ENCODE measurements at regions not wholly inside any gene's neighbourhood (a gene's known extent, or its start where the extent isn't known, plus 50 kb on each side); places are given as distances from the start of the nearest gene placed in this dataset.
"Not testable (repeated sequence)": the region's sequence is repeated elsewhere in the genome, so short reads cannot be mapped to it uniquely, and the experiment has no call there.

GRCh38 chr6:74899416-74899815 lies 306.4 kb downstream of the COL12A1 start:
- H3K4me3 ChIP-seq: no peak overlapping the region
- TF ChIP-seq Cebpa-rat (IDR thresholded peaks at IDR 0.05): no peak
- no peak overlapping the region for H3K27ac ChIP-seq
- H3K9ac ChIP-seq: no peak overlapping the region
- no peak overlapping the region for H3K4me2 ChIP-seq
- H3K4me1 ChIP-seq: peaks cover 7% of the 10 kb centered on the region
- H4K20me1 ChIP-seq: no peaks in the 10 kb centered on the region
- peaks cover 42% of the 10 kb centered on the region for H3K9me3 ChIP-seq
- no peaks in the 10 kb centered on the region for H3K27me3 ChIP-seq
- H3K36me3 ChIP-seq: no peaks in the 10 kb centered on the region

DNA sequence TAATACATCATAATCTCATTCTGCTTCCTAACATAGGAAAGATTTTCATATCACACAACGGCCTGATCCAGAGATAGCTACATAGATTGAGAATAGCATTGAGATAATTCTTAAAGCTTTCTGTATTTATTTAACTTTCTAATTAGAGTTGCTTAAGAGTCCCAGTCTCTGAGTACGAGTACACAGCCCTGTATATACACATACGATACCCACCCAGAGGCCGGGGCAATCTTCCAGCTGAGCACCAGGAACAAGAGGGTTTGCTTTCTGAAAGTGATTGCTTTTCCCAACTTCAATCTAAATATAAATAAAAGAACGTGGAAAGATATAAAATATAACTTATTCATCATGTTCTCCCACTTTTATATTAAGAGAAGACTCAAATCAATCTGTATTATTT lies 313.8 kb downstream of the COL12A1 start:
- no peak for TF ChIP-seq Cebpa-rat (IDR thresholded peaks at IDR 0.05)

GRCh38 chr6:74891349-74891831 lies 314.5 kb downstream of the COL12A1 start:
- Histone ChIP-seq H3K4me1 (peaks cover 12% of the 10 kb centered on the region), H3K27ac (no peak overlapping the region), H3K4me2 (no peak overlapping the region), H3K27me3 (no peaks in the 10 kb centered on the region), H4K20me1 (no peaks in the 10 kb centered on the region), H3K9ac (no peak overlapping the region), H3K9me3 (no peaks in the 10 kb centered on the region; the same call in 1 of the 2 replicates), H3K36me3 (no peaks in the 10 kb centered on the region), H3K4me3 (no peak overlapping the region)
- no peak for TF ChIP-seq Cebpa-rat (IDR thresholded peaks at IDR 0.05)

More for the DNA sequence above, 313.8 kb downstream of the COL12A1 start:
- Histone ChIP-seq H3K27me3 (no peaks in the 10 kb centered on the region), H4K20me1 (no peaks in the 10 kb centered on the region), H3K9me3 (peaks cover 2% of the 10 kb centered on the region), H3K27ac (no peak overlapping the region), H3K36me3 (no peaks in the 10 kb centered on the region), H3K9ac (no peak overlapping the region), H3K4me3 (no peak overlapping the region), H3K4me2 (no peak overlapping the region), H3K4me1 (peaks cover 12% of the 10 kb centered on the region)

- H4K20me1 ChIP-seq: no peaks in the 10 kb centered on the region
- no peak for TF ChIP-seq Cebpa-rat (IDR thresholded peaks at IDR 0.05)
- H3K9me3 ChIP-seq: no peaks in the 10 kb centered on the region
- no peak overlapping the region for H3K9ac ChIP-seq
- H3K27me3 ChIP-seq: no peaks in the 10 kb centered on the region
- no peak overlapping the region for H3K27ac ChIP-seq
- peaks cover 7% of the 10 kb centered on the region for H3K4me1 ChIP-seq
- no peaks in the 10 kb centered on the region for H3K36me3 ChIP-seq
- no peak overlapping the region for H3K4me2 ChIP-seq
- H3K4me3 ChIP-seq: no peak overlapping the region
Observed at GRCh38 chr6:74889635-74890034, 316.2 kb downstream of the COL12A1 start.

GRCh38 chr6:74888741-74889140 lies 317.1 kb downstream of the COL12A1 start:
- not testable (repeated sequence) for H3K9ac ChIP-seq, H3K4me2 ChIP-seq, H3K36me3 ChIP-seq, H3K9me3 ChIP-seq, H3K4me1 ChIP-seq, H3K4me3 ChIP-seq, H3K27ac ChIP-seq, H3K27me3 ChIP-seq, H4K20me1 ChIP-seq

DNA sequence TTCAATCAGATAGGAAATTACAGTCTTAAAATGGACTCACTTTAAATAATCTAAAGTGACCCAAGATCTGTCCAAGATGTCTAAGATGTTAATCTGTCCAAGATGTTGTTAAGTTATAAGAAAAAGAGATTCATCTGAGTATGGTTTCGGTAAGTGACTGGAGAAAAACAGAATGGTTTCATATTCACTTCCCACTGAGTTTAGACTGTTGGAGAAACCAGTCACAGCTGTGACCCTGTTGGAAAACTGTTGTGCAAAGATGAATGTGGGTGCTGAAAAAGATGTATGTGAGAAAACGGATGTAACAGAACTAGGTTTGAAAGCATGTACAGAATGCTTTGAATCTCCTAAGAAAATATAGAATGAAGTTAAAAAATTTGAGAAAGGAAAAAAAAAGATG lies 325.9 kb downstream of the COL12A1 start:
- no peaks in the 10 kb centered on the region for H3K27me3 ChIP-seq
- no peaks in the 10 kb centered on the region for H3K36me3 ChIP-seq
- no peak overlapping the region for H3K4me3 ChIP-seq
- no peaks in the 10 kb centered on the region for H3K9me3 ChIP-seq
- no peaks in the 10 kb centered on the region for H4K20me1 ChIP-seq
- no peak for TF ChIP-seq Cebpa-rat (IDR thresholded peaks at IDR 0.05)
- no peak overlapping the region for H3K4me2 ChIP-seq
- no peak overlapping the region for H3K9ac ChIP-seq
- no peaks in the 10 kb centered on the region for H3K4me1 ChIP-seq
- no peak overlapping the region for H3K27ac ChIP-seq

DNA sequence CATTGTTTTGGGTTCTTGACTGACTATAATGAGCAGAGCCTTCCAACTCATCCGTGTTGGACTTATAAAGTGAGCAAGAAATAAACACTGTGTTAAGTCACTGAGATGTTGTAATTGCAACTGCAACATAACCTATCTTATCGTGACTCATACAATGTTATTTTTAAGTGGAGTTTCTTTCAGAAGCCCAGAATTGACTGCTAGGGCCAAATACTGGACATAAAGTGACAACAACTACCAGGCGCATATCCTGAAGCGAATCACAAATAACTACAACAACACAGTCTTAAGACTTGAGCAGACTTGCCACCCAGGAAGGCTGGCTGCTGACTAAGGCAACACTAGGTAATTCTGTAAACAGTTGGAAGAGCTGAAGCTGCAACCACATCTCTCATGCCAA lies 326.6 kb downstream of the COL12A1 start:
- no peak overlapping the region for H3K4me3 ChIP-seq
- no peaks in the 10 kb centered on the region for H3K27me3 ChIP-seq
- H3K27ac ChIP-seq: no peak overlapping the region
- no peak overlapping the region for H3K9ac ChIP-seq
- no peak for TF ChIP-seq Cebpa-rat (IDR thresholded peaks at IDR 0.05)
- H3K4me2 ChIP-seq: no peak overlapping the region
- H3K36me3 ChIP-seq: no peaks in the 10 kb centered on the region
- no peaks in the 10 kb centered on the region for H3K4me1 ChIP-seq
- no peaks in the 10 kb centered on the region for H3K9me3 ChIP-seq
- no peaks in the 10 kb centered on the region for H4K20me1 ChIP-seq

DNA sequence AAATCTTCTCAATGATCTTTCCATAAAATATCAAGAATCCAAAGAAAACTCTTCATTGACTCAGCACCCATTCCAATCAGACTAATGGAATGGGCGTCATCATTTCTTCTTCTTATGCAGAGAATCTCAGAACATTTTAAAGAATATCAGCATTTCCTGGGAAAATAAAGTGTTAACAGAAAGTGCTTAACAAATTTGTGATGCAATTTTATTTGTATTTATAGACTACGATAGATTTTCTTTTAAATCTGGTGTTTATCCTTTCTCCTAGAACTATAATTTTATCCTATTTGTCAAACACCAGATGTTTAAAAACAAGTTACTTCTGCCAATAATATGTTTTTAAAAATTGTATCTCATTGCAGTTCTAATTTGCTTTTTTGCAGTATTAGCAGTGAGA lies 330.7 kb downstream of the COL12A1 start:
- Histone ChIP-seq H4K20me1 (no peaks in the 10 kb centered on the region), H3K27me3 (no peaks in the 10 kb centered on the region), H3K27ac (no peak overlapping the region), H3K4me1 (no peaks in the 10 kb centered on the region), H3K36me3 (no peaks in the 10 kb centered on the region), H3K9ac (no peak overlapping the region), H3K4me3 (no peak overlapping the region), H3K4me2 (no peak overlapping the region), H3K9me3 (no peaks in the 10 kb centered on the region)
- no peak for TF ChIP-seq Cebpa-rat (IDR thresholded peaks at IDR 0.05)

DNA sequence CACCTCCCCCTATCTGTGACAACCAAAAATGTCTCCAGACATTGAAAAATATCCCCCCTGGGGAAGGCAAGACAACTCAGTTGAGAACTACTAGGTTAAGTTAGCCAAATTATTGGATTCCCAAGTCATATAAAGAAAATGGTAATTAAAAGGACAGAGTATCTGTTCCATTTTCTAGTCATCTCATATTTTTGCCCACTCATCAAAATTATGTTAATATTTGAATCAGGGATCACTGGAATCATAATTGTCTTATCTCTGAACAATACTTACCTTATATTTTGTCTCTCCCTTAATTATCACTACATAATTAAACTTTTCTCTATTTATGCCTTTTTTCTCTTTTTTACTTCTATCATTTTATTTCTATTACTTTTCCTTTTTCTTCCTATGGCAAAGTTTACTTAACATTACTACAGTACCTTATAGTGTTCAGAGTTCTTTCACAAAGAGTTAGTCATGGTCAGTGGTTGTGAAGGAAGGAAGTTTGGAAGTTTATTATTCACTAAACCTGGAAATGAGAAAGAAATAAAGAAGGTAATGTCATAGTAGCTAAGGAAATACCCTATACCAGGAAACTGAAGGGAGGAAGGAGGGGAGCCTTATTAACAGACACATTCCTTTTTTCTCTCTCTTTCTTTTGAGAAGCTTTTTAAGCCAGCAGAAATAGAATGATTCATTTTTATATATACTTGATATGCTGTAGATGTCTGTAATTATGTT lies 332.9 kb downstream of the COL12A1 start:
- H3K9me3 ChIP-seq: no peaks in the 10 kb centered on the region
- H3K9ac ChIP-seq: no peak overlapping the region
- H3K4me2 ChIP-seq: no peak overlapping the region
- no peaks in the 10 kb centered on the region for H4K20me1 ChIP-seq
- H3K27me3 ChIP-seq: no peaks in the 10 kb centered on the region
- H3K27ac ChIP-seq: no peak overlapping the region
- no peak for TF ChIP-seq Cebpa-rat (IDR thresholded peaks at IDR 0.05)
- H3K4me1 ChIP-seq: no peaks in the 10 kb centered on the region
- no peak overlapping the region for H3K4me3 ChIP-seq
- no peaks in the 10 kb centered on the region for H3K36me3 ChIP-seq

- no peaks in the 10 kb centered on the region for H3K27me3 ChIP-seq
- no peak overlapping the region for H3K4me2 ChIP-seq
- no peak overlapping the region for H3K27ac ChIP-seq
- H4K20me1 ChIP-seq: no peaks in the 10 kb centered on the region
- TF ChIP-seq Cebpa-rat (IDR thresholded peaks at IDR 0.05): no peak
- H3K4me3 ChIP-seq: no peak overlapping the region
- H3K9me3 ChIP-seq: no peaks in the 10 kb centered on the region
- H3K4me1 ChIP-seq: no peaks in the 10 kb centered on the region
- no peak overlapping the region for H3K9ac ChIP-seq
- H3K36me3 ChIP-seq: no peaks in the 10 kb centered on the region
Observed at GRCh38 chr6:74871757-74872156, 334.1 kb downstream of the COL12A1 start.

DNA sequence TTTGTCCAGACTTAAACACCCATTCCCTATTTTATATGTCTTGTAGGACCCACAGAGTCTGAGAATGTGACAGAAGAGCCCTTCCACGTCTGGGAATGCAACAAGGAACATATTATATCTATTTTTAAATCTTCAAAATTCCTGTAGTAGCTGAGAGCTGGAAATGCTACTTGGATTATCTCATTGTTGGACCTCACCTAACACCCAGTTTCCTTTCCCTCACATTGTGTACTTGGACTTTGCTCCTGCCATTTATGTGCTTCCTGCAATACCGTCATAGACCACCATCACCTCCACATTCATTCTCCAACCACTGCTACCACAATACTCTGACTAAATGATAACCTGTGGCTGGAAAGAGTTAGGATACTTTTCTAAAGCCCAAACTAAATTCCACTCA lies 335.4 kb downstream of the COL12A1 start:
- H3K27ac ChIP-seq: no peak overlapping the region
- TF ChIP-seq Cebpa-rat (IDR thresholded peaks at IDR 0.05): no peak
- H3K4me3 ChIP-seq: no peak overlapping the region
- no peak overlapping the region for H3K4me2 ChIP-seq
- no peaks in the 10 kb centered on the region for H3K4me1 ChIP-seq
- H3K9me3 ChIP-seq: no peaks in the 10 kb centered on the region
- H4K20me1 ChIP-seq: no peaks in the 10 kb centered on the region
- no peaks in the 10 kb centered on the region for H3K27me3 ChIP-seq
- no peaks in the 10 kb centered on the region for H3K36me3 ChIP-seq
- H3K9ac ChIP-seq: no peak overlapping the region

Data from BLaER1 (cell line).